ENCODE measurements at regions not wholly inside any gene's neighbourhood (a gene's known extent, or its start where the extent isn't known, plus 50 kb on each side); places are given as distances from the start of the nearest gene placed in this dataset.
"Not testable (repeated sequence)": the region's sequence is repeated elsewhere in the genome, so short reads cannot be mapped to it uniquely, and the experiment has no call there.

- DNase-seq (ENCODE audit: low read depth in 2 of 3, low spot score in 2 of 3) = no peak
These were observed 117.8 kb upstream of the CST7 start for GRCh38 chr20:24831232-24831631.

GRCh38 chr20:24832518-24832917 is 116.6 kb upstream of the CST7 start:
- no peak for DNase-seq (ENCODE audit: low read depth in 2 of 3, low spot score in 2 of 3)

GRCh38 chr20:24833592-24833991 is 115.5 kb upstream of the CST7 start:
- DNase-seq (ENCODE audit: low read depth in 2 of 3, low spot score in 2 of 3) = no peak

- DNase-seq (ENCODE audit: low read depth in 2 of 3, low spot score in 2 of 3) = no peak
These were observed 114.8 kb upstream of the CST7 start for GRCh38 chr20:24834310-24834709.

- no peak for DNase-seq (ENCODE audit: low read depth in 2 of 3, low spot score in 2 of 3)
These were observed 113.9 kb upstream of the CST7 start for GRCh38 chr20:24835195-24835594.

- DNase-seq (ENCODE audit: low read depth in 2 of 3, low spot score in 2 of 3) = no peak
These were observed 113.0 kb upstream of the CST7 start for GRCh38 chr20:24836041-24836533.

GRCh38 chr20:24836661-24837299 is 112.3 kb upstream of the CST7 start:
- DNase-seq (ENCODE audit: low read depth in 2 of 3, low spot score in 2 of 3) = no peak

GRCh38 chr20:24837781-24838450 is 111.2 kb upstream of the CST7 start:
- no peak for DNase-seq (ENCODE audit: low read depth in 2 of 3, low spot score in 2 of 3)

- no peak for DNase-seq (ENCODE audit: low read depth in 2 of 3, low spot score in 2 of 3)
These were observed 110.2 kb upstream of the CST7 start for GRCh38 chr20:24838546-24839535.

- no peak for DNase-seq (ENCODE audit: low read depth in 2 of 3, low spot score in 2 of 3)
These were observed 108.9 kb upstream of the CST7 start for GRCh38 chr20:24840121-24840713.

GRCh38 chr20:24842274-24842917 is 106.7 kb upstream of the CST7 start:
- peak in 1 of 3 donors; percentile 1 for DNase-seq (ENCODE audit: low read depth in 2 of 3, low spot score in 2 of 3)

GRCh38 chr20:24842918-24843715 is 106.0 kb upstream of the CST7 start:
- peak in 2 of 3 donors; percentile 70 to 89 for DNase-seq (ENCODE audit: low read depth in 2 of 3, low spot score in 2 of 3)

- no peak for DNase-seq (ENCODE audit: low read depth in 2 of 3, low spot score in 2 of 3)
These were observed 98.9 kb upstream of the CST7 start for GRCh38 chr20:24850176-24850575.

- no peak for DNase-seq (ENCODE audit: low read depth in 2 of 3, low spot score in 2 of 3)
These were observed 97.6 kb upstream of the CST7 start for GRCh38 chr20:24851346-24852019.

GRCh38 chr20:24853916-24854315 is 95.2 kb upstream of the CST7 start:
- DNase-seq (ENCODE audit: low read depth in 2 of 3, low spot score in 2 of 3) = no peak

- DNase-seq (ENCODE audit: low read depth in 2 of 3, low spot score in 2 of 3) = no peak
These were observed 93.2 kb upstream of the CST7 start for GRCh38 chr20:24855848-24856247.

GRCh38 chr20:24858500-24858899 is 90.6 kb upstream of the CST7 start:
- not testable (repeated sequence) for DNase-seq (ENCODE audit: low read depth in 2 of 3, low spot score in 2 of 3)

- DNase-seq (ENCODE audit: low read depth in 2 of 3, low spot score in 2 of 3) = no peak
These were observed 89.5 kb upstream of the CST7 start for GRCh38 chr20:24859539-24859938.

- DNase-seq (ENCODE audit: low read depth in 2 of 3, low spot score in 2 of 3) = no peak
These were observed 86.9 kb upstream of the CST7 start for GRCh38 chr20:24862186-24862585.
